ENCODE measurements at regions not wholly inside any gene's neighbourhood (a gene's known extent, or its start where the extent isn't known, plus 50 kb on each side); places are given as distances from the start of the nearest gene placed in this dataset.
"Not testable (repeated sequence)": the region's sequence is repeated elsewhere in the genome, so short reads cannot be mapped to it uniquely, and the experiment has no call there.

GRCh38 chr15:21352670-21353318, 87.5 kb downstream of the POTEB3 start:
- not testable (repeated sequence) for TF ChIP-seq CTCF (IDR thresholded peaks at IDR 0.05; ENCODE audit: insufficient read depth, low read depth, low read length); EZH2 (IDR thresholded peaks at IDR 0.05; ENCODE audit: insufficient read depth, low read length)
